SH-SY5Y (cell line): ENCODE measurements at regions not wholly inside any gene's neighbourhood (a gene's known extent, or its start where the extent isn't known, plus 50 kb on each side); places are given as distances from the start of the nearest gene placed in this dataset.

Experiments
- GATA2 ChIP-seq: IDR thresholded peaks from 2 replicates; pipeline ENCODE4 v1.6.1; 2011; ENCODE audit warnings: mild to moderate bottlenecking, low read depth, low read length
- GATA3 ChIP-seq: IDR thresholded peaks from 2 replicates; pipeline ENCODE4 v1.6.1; 2011; ENCODE audit warnings: low read depth, mild to moderate bottlenecking, low read length, moderate library complexity

DNA sequence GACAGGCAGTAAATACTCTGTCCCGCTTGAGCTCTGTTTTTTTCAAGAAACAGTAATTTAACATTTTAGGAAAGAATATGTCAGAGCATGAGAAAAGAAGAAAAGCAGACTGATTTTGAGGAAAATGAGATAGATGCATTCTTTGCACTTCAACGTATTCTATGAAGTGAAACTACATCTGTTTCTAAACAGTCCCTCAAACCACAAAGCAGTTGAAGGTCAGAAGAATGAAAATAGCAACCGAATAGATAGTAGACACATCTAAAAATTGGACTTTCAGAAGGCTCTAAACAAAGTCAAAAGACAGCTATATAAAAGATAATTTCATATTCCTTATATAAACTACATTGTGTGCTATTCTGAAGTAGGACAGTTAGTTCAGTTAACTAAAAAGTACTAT, 172.6 kb upstream of the LRRC3B start:
- TF ChIP-seq GATA2 (no peak), GATA3 (no peak)
